ELF-1 (cell line): ENCODE measurements at regions not wholly inside any gene's neighbourhood (a gene's known extent, or its start where the extent isn't known, plus 50 kb on each side); places are given as distances from the start of the nearest gene placed in this dataset.

Experiments
- DNase-seq: peaks from one replicate; pipeline ENCODE4 v3.0.0-alpha.2; 2016; ENCODE audit warnings: low read depth, low spot score

GRCh38 chr6:167577891-167578361, 248.8 kb upstream of the AFDN start:
- DNase-seq: no peak

GRCh38 chr6:167578371-167578901, 248.3 kb upstream of the AFDN start:
- no peak for DNase-seq

- DNase-seq: no peak
Observed at GRCh38 chr6:167579806-167580618, 246.7 kb upstream of the AFDN start.

GRCh38 chr6:167580619-167580911, 246.1 kb upstream of the AFDN start:
- DNase-seq: no peak

- no peak for DNase-seq
Observed at GRCh38 chr6:167581637-167582036, 245.1 kb upstream of the AFDN start.

- DNase-seq: no peak
Observed at GRCh38 chr6:167583412-167583811, 243.3 kb upstream of the AFDN start.

GRCh38 chr6:167588181-167588919, 238.4 kb upstream of the AFDN start:
- DNase-seq: no peak

- no peak for DNase-seq
Observed at GRCh38 chr6:167588920-167589614, 237.6 kb upstream of the AFDN start.

GRCh38 chr6:167589615-167589940, 237.1 kb upstream of the AFDN start:
- no peak for DNase-seq

- no peak for DNase-seq
Observed at GRCh38 chr6:167590193-167590592, 236.5 kb upstream of the AFDN start.
